Activated CD4-positive, alpha-beta T cell treated with anti-CD3 and anti-CD28 coated beads, Interleukin-2, amount 50 U/mL, for 1 hour (primary cell): ENCODE measurements at regions not wholly inside any gene's neighbourhood (a gene's known extent, or its start where the extent isn't known, plus 50 kb on each side); places are given as distances from the start of the nearest gene placed in this dataset.
A peak's percentile ranks its signal among the peaks of the same experiment; 100 is the strongest.

Experiments used
- DNase-seq: peaks from one replicate; pipeline ENCODE4 v3.0.0-alpha.2; 2020

GRCh38 chrX:20418379-20419150 lies 151.9 kb upstream of the RPS6KA3 start:
- DNase-seq = no peak

GRCh38 chrX:20414762-20415445 lies 148.2 kb upstream of the RPS6KA3 start:
- DNase-seq = no peak

GRCh38 chrX:20414066-20414465 lies 147.4 kb upstream of the RPS6KA3 start:
- no peak for DNase-seq

GRCh38 chrX:20412871-20413486 lies 146.3 kb upstream of the RPS6KA3 start:
- DNase-seq = peak; percentile 38

- no peak for DNase-seq
These were observed 143.8 kb upstream of the RPS6KA3 start for GRCh38 chrX:20410540-20410939.

GRCh38 chrX:20409991-20410390 lies 143.3 kb upstream of the RPS6KA3 start:
- DNase-seq = no peak

- no peak for DNase-seq
These were observed 136.2 kb upstream of the RPS6KA3 start for GRCh38 chrX:20402956-20403355.

GRCh38 chrX:20399728-20400414 lies 133.2 kb upstream of the RPS6KA3 start:
- DNase-seq = no peak

GRCh38 chrX:20397587-20397986 lies 130.9 kb upstream of the RPS6KA3 start:
- no peak for DNase-seq

GRCh38 chrX:20394451-20394850 lies 127.7 kb upstream of the RPS6KA3 start:
- DNase-seq = no peak

- no peak for DNase-seq
These were observed 127.2 kb upstream of the RPS6KA3 start for GRCh38 chrX:20393944-20394343.

GRCh38 chrX:20388594-20388993 lies 121.9 kb upstream of the RPS6KA3 start:
- DNase-seq = no peak

- DNase-seq = no peak
These were observed 116.8 kb upstream of the RPS6KA3 start for GRCh38 chrX:20383477-20383876.

- no peak for DNase-seq
These were observed 116.0 kb upstream of the RPS6KA3 start for GRCh38 chrX:20382518-20383297.

- DNase-seq = no peak
These were observed 115.4 kb upstream of the RPS6KA3 start for GRCh38 chrX:20382082-20382481.

- no peak for DNase-seq
These were observed 111.7 kb upstream of the RPS6KA3 start for GRCh38 chrX:20378233-20378920.

- no peak for DNase-seq
These were observed 108.3 kb upstream of the RPS6KA3 start for GRCh38 chrX:20374900-20375438.

GRCh38 chrX:20374450-20374849 lies 107.7 kb upstream of the RPS6KA3 start:
- no peak for DNase-seq

- no peak for DNase-seq
These were observed 106.4 kb upstream of the RPS6KA3 start for GRCh38 chrX:20373063-20373462.

- no peak for DNase-seq
These were observed 105.8 kb upstream of the RPS6KA3 start for GRCh38 chrX:20372533-20372932.

- DNase-seq = no peak
These were observed 102.8 kb upstream of the RPS6KA3 start for GRCh38 chrX:20369468-20369867.

- no peak for DNase-seq
These were observed 97.5 kb upstream of the RPS6KA3 start for GRCh38 chrX:20364238-20364637.
